SU-DHL-6 (cell line): ENCODE measurements at regions not wholly inside any gene's neighbourhood (a gene's known extent, or its start where the extent isn't known, plus 50 kb on each side); places are given as distances from the start of the nearest gene placed in this dataset.

ENCODE experiments used
- CTCF ChIP-seq: fragments of 200-600 bp; sonication (generic); IDR thresholded peaks from one replicate; pipeline ENCODE4 v1.5.1; 2017; ENCODE audit warnings: antibody characterized with exemption, mild to moderate bottlenecking, low read length, moderate library complexity; ENCODE audit not compliant: insufficient read depth, poor library complexity, severe bottlenecking
- EZH2phosphoT487 ChIP-seq: fragments of 200-600 bp; sonication (generic), shearing (Covaris generic); conservative IDR thresholded peaks from 2 replicates; pipeline ENCODE4 v1.6.1; 2018; ENCODE audit warnings: mild to moderate bottlenecking, antibody characterized with exemption, low read length, moderate library complexity, mixed read lengths

GRCh38 chr18:61727241-61728193, 165.3 kb downstream of the RNF152 start:
- TF ChIP-seq CTCF = no peak
- TF ChIP-seq EZH2phosphoT487 = no peak
